Stimulated activated CD4-positive, alpha-beta T cell treated with anti-CD3 and anti-CD28 coated beads, Interleukin-12 subunit alpha, Interleukin-12 subunit beta, amount 100 ng/mL, for 24 hours (primary cell): ENCODE measurements at regions not wholly inside any gene's neighbourhood (a gene's known extent, or its start where the extent isn't known, plus 50 kb on each side); places are given as distances from the start of the nearest gene placed in this dataset.
"Not testable (repeated sequence)": the region's sequence is repeated elsewhere in the genome, so short reads cannot be mapped to it uniquely, and the experiment has no call there.

Experiments
- DNase-seq, 2 experiments: peaks; one replicate each; pipeline ENCODE4 v3.0.0-alpha.2; 2020; ENCODE audit warnings: low read depth in 2 of 2

GRCh38 chr1:197985351-197985750, 68.2 kb downstream of the LHX9 start:
- DNase-seq = no peak

- no peak for DNase-seq
Measured at GRCh38 chr1:197986817-197987216, 69.6 kb downstream of the LHX9 start.

DNA sequence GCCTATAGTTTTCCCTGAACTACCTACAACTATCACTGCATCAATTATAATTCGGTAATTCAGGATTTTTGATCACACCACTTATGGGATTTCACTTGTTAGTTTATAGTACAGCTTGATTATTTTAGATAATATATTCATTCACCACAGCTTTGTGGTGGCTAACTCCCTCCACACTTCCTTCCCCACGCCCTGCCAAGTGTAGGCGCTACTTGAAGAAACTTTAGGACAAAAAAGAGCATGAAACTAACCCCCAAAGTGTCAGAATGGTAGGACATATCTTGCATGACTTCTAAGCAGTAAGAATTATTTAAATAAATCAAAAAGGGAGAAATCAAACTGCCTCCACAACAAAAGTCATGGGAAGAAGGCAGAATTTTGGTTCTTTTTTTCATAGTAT, 70.1 kb downstream of the LHX9 start:
- DNase-seq = no peak

DNA sequence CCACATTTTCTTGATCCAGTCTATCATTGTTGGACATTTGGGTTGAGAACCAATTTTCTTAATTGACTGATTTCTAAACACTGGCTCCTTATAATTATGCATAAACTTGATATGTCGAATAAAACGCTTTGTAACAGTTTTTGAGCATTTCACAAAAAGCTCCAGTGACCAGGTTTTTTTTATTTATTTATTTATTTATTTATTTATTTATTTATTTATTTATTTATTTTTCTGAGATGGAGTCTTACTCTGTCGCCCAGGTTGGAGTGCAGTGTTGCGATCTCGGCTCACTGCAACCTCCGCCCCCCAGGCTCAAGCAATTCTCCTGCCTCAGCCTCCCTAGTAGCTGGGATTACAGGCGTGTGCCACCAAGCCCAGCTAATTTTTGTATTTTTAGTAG, 71.4 kb downstream of the LHX9 start:
- not testable (repeated sequence) for DNase-seq

DNA sequence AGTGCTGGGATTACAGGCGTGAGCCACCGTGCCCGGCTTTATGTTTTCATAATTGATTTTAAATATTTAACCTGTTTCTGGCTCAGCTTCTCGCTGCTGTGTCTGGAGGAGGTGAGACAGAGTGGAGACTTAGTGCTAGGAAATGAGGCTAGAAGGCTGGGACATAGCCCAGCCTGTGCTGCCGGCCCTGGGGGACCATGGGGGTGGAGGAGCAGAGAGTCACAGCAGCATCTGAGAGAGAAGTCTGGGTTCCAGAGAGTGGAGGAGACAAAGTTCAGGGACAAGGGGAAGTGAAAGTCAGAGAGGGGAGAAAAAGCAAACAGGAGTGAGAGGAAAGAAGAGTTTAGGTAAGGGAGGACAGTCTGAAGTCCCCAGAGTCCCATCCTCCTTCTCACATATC, 71.9 kb downstream of the LHX9 start:
- DNase-seq = no peak

- no peak for DNase-seq
Measured at GRCh38 chr1:197991594-197991993, 74.4 kb downstream of the LHX9 start.

DNA sequence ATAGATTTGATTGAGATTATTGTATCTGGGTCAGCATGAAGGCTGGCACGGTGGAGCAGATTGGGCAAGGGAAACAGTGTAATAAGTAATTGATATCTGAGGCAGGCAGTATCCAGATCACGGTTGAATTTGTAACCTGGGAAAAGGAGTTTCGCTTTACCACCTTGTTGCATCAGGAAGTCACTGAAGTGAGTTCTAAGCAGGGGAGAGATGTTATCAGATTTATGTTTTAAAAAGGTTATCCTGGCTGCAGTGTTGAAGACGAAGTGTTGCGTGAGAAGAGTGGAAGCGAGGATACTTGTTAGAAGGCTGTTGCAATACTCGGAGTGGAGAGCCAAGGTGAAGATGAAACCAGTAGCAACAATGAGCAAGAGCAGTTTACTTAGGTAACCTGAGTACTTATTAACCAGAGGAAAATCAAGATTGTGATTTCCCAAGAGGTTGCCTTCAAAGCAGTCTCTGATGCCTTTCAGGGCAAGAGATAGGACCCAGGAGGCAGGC, 77.8 kb downstream of the LHX9 start:
- DNase-seq = no peak

DNA sequence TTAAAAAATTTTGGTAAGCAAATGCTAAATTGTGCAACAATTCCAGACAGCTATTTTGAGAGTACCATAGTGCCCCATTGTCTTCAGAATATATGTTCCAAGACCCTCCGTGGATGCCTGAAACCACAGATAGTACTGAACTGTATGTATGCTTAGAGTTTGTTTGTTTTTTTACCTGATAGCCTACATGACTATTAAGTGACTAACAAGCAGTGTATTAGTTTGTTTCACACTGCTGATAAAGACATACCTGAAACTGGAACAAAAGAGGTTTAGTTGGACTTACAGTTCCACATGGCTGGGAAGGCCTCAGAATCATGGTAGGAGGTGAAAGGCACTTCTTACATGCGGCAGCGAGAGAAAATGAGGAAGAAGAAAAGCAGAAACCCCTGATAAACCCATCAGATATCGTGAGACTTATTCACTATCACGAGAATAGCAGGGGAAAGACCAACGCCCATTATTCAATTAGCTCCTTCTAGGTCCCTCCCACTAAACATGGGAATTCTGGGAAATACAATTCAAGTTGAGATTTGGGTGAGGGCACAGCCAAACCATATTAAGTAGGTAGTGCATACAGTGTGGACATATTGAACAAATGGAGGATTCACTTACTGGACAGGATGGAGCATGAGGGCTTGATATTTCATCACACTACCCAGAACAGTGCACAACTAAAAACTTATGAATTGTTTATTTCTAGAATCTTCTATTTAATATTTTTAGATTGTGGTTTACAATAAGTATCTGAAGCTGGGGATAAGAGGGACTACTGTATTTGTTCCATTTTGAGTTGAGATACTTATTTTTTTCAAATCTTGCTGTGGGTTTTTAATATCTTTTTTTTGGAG, 78.5 kb downstream of the LHX9 start:
- no peak for DNase-seq

DNA sequence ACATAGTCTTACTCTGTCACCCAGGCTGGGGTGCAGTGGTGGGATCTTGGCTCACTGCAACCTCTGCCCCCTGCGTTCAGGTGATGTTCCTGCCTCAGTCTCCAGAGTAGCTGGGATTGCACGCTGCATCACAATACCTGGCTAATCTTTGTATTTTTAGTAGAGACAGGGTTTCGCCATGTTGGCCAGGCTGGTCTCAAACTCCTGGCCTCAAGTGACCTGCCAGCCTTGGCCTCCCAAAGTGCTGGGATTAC, 79.0 kb downstream of the LHX9 start:
- DNase-seq = not testable (repeated sequence)

GRCh38 chr1:197998110-197998509, 80.9 kb downstream of the LHX9 start:
- no peak for DNase-seq

- no peak for DNase-seq
Measured at GRCh38 chr1:198001776-198002408, 84.7 kb downstream of the LHX9 start.

- DNase-seq = no peak
Measured at GRCh38 chr1:198003468-198003867, 86.3 kb downstream of the LHX9 start.

DNA sequence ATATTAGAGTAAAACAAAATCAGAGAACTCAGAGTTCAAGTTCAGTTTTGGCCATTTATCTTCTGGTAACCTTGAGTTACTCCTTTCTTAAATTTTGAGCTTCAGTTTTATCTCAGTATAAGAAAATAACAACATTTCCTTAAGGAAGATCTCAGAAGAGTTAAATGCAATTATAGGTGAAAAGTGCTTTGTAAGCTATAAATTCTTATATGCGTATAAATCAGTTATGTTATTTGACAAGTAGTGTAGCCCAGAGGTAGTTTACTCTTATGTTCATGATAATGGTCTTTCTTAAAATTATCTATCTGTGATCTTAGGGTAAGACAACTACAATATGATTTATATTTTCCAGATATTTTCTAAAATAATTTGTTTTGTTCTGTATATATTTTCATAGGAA, 89.8 kb downstream of the LHX9 start:
- DNase-seq = no peak

GRCh38 chr1:198007687-198008607, 90.8 kb downstream of the LHX9 start:
- DNase-seq = no peak

GRCh38 chr1:198014355-198014754, 97.2 kb downstream of the LHX9 start:
- DNase-seq = no peak

DNA sequence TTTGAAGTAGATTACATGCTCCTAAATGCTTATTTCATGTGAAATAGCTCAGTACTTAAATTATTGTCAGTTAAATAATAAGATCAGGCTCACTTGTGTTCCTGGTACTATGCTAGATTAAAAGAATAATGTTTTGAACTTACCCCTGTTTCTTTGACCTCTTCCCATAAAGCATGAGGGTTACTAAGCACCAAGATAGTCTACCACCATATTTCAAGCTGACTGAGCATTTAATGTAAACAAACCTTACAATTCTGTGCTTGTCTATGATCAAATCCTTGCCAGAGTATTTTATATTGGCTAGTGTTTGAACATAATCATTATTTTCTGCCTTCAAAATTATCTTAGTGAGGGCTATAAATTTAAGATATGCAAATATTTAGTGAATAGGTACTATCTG, 98.1 kb downstream of the LHX9 start:
- no peak for DNase-seq

DNA sequence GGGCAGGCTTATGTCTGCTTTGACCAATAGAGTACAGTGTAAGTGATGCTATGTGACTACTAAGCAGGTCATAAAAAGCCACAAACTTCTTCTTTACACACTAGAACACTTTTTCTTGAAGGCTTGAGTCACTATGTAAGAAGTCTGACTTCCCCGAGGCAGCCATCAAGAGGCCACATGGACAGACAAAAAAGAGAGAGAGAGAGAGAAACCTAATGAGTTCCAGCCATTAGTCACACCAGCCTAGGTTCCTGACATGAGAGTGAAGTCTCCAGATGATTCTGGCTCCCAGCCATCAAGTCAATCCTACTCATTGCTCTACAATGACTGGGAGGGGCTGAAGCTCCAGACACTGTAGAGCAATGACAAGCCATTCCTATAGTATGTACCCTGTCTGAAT, 101.4 kb downstream of the LHX9 start:
- no peak for DNase-seq

DNA sequence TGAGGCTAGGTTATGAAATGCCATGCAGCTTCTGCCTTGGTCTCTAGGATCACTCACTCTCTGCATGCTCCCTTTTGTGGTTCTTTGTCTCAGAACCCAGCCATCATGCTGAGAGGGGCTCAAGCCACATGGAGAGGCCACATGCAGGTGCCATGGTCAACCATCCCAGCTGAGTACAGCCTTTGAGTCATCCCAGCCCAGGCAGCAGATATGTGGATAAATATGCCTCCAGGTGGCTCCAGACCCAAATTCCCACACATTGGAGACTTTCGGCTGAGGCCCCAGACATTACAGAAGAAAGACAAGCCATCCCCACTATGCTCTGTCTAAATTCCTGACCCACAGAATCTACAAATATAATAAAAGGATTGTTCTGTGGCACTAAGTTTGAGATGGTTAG, 102.0 kb downstream of the LHX9 start:
- DNase-seq = no peak

GRCh38 chr1:198024336-198024735, 107.2 kb downstream of the LHX9 start:
- DNase-seq = no peak

DNA sequence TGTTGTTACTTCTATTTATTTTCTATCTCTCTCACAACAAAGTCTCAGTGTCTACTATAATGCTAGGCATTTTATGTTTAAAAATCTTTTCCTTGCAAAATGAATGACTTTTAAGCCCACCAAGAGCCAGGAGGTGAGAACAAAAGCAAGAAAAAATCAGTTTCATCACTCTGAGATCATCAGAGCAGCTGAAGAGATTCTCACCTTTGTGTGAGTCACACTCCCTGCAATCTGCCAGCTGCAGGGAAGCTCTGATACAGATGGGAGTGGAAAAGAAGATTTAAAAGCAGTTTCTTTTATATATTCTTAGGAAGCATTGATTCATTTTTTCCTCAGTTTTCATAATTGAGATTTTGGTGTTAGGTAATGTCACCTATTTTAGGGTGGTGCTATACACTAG, 107.6 kb downstream of the LHX9 start:
- no peak for DNase-seq

GRCh38 chr1:198030682-198031081, 113.5 kb downstream of the LHX9 start:
- no peak for DNase-seq

DNA sequence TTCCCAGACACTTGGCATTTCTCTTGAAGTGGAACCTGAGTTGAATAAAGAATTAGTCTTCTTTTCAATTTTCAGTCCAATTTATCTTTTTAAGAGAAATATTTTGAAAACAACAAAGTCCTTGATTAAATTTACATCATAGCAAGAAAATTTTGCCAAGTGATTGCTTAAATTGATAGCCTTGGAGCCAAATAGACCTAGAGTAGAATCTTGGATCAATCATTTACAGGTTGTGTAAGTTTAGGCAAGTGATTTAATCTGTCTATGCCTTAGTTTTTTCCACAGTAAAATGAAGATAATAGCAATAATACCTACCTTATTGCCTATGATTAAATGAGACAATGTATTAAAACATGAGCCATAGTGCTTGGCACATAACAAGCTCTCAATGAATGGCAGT, 113.9 kb downstream of the LHX9 start:
- DNase-seq = no peak

DNA sequence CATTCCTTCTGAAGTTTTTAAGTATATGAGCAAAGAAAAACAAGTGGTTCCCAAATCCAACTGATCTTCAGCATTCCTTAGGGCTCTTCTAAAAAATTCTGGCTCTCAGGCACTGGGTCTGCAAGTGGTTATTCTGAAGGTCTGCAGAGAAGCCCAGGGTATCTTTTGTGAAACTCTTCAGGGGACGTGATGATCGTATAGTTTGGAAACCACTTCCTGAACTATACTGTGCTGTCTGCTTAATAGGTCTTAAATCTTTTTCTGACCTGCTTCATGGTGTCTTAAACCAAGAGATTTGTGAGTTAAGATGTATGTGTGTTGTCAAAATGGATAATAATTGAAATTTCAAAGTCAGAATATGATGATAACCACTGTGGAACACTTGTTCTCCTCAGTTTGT, 115.5 kb downstream of the LHX9 start:
- DNase-seq = no peak
